UCSD-AML1 (cell line): ENCODE measurements at regions not wholly inside any gene's neighbourhood (a gene's known extent, or its start where the extent isn't known, plus 50 kb on each side); places are given as distances from the start of the nearest gene placed in this dataset.

Source experiments
- DNase-seq: peaks from one replicate; lab custom pipeline; 2025; ENCODE audit not compliant: unreplicated experiment; lab: John Stamatoyannopoulos, UW

- no peak for DNase-seq
These were observed 158.5 kb upstream of the SHISA6 start for GRCh38 chr17:11082559-11082958.

GRCh38 chr17:11081342-11081741 lies 159.7 kb upstream of the SHISA6 start:
- DNase-seq: no peak

- no peak for DNase-seq
These were observed 163.3 kb upstream of the SHISA6 start for GRCh38 chr17:11077673-11078072.

- no peak for DNase-seq
These were observed 166.6 kb upstream of the SHISA6 start for GRCh38 chr17:11074451-11074850.

- no peak for DNase-seq
These were observed 184.1 kb upstream of the SHISA6 start for GRCh38 chr17:11056926-11057325.

- DNase-seq: no peak
These were observed 187.2 kb upstream of the SHISA6 start for GRCh38 chr17:11053846-11054245.

- DNase-seq: no peak
These were observed 191.5 kb upstream of the SHISA6 start for GRCh38 chr17:11049539-11049938.

- DNase-seq: no peak
These were observed 193.8 kb upstream of the SHISA6 start for GRCh38 chr17:11047228-11047627.

- no peak for DNase-seq
These were observed 201.5 kb upstream of the PIRT start for GRCh38 chr17:11039342-11039741.

- no peak for DNase-seq
These were observed 197.8 kb upstream of the PIRT start for GRCh38 chr17:11035681-11036080.

- no peak for DNase-seq
These were observed 193.9 kb upstream of the PIRT start for GRCh38 chr17:11031787-11032186.

- DNase-seq: no peak
These were observed 191.9 kb upstream of the PIRT start for GRCh38 chr17:11029791-11030190.

GRCh38 chr17:11028349-11028748 lies 190.5 kb upstream of the PIRT start:
- DNase-seq: no peak

GRCh38 chr17:11026903-11027302 lies 189.0 kb upstream of the PIRT start:
- DNase-seq: no peak

- DNase-seq: no peak
These were observed 186.0 kb upstream of the PIRT start for GRCh38 chr17:11023639-11024479.

- no peak for DNase-seq
These were observed 168.6 kb upstream of the PIRT start for GRCh38 chr17:11006530-11006929.

GRCh38 chr17:11005940-11006339 lies 168.1 kb upstream of the PIRT start:
- DNase-seq: no peak

GRCh38 chr17:11002417-11002816 lies 164.5 kb upstream of the PIRT start:
- DNase-seq: no peak

GRCh38 chr17:11001651-11002050 lies 163.8 kb upstream of the PIRT start:
- DNase-seq: no peak

GRCh38 chr17:10999484-10999883 lies 161.6 kb upstream of the PIRT start:
- DNase-seq: no peak

- DNase-seq: no peak
These were observed 155.2 kb upstream of the PIRT start for GRCh38 chr17:10993126-10993525.

GRCh38 chr17:10992106-10992880 lies 154.4 kb upstream of the PIRT start:
- DNase-seq: no peak
